SW 1271 (cell line): ENCODE measurements at regions not wholly inside any gene's neighbourhood (a gene's known extent, or its start where the extent isn't known, plus 50 kb on each side); places are given as distances from the start of the nearest gene placed in this dataset.
A peak's percentile ranks its signal among the peaks of the same experiment; 100 is the strongest.
"Not testable (repeated sequence)": the region's sequence is repeated elsewhere in the genome, so short reads cannot be mapped to it uniquely, and the experiment has no call there.

Experiments used
- DNase-seq, 2 experiments: peaks; one replicate each; lab custom pipeline; 2025; lab: John Stamatoyannopoulos, UW

GRCh38 chr15:31217566-31218270 lies 108.9 kb upstream of the KLF13 start:
- DNase-seq, result no peak

- no peak for DNase-seq
These were observed 107.4 kb upstream of the KLF13 start for GRCh38 chr15:31219221-31219620.

- DNase-seq, result no peak
These were observed 104.6 kb upstream of the KLF13 start for GRCh38 chr15:31221936-31222515.

GRCh38 chr15:31222773-31223341 lies 103.8 kb upstream of the KLF13 start:
- no peak for DNase-seq

DNA sequence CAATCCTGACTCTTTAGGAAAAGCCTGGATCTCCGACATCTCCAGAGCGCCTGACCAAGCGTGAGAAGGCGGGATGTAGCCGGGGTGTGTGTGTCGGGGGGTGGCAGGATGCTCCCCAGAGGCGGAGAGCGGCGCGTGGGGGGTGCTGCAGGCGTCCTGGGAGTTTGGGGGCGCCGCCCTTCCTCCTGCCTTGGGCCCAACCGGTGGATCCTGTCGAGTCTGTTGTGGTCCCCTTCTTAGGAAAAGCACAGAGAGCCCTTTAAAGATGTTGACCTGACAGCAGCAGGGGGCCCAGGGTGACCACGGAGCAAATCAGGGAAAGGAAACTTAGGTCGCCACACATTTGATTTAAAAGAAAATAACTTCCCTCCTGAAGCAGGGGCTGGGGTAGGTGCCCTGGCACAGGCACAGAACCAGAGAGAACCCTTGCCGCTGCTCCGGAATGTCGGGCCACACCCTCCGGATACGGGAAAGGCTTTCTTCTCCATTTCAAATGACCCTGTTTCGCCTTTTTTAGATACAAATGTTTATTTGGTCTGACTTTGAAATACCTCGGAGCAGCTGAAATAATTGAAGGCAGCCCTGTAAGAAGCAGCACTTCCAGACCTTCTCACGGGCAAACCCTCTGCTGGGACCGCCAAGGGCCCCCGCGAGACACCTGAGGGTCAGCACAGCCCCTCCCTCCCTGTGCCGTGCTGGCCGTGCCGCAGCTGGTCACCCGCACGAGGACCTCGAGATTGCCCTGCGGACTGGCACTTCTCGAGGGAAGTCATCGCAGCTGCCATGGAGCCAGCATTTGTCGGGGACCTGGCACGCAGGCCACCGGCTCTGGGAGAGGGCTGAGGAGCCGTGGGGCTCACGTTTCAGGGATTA lies 102.9 kb upstream of the KLF13 start:
- DNase-seq, result no peak

DNA sequence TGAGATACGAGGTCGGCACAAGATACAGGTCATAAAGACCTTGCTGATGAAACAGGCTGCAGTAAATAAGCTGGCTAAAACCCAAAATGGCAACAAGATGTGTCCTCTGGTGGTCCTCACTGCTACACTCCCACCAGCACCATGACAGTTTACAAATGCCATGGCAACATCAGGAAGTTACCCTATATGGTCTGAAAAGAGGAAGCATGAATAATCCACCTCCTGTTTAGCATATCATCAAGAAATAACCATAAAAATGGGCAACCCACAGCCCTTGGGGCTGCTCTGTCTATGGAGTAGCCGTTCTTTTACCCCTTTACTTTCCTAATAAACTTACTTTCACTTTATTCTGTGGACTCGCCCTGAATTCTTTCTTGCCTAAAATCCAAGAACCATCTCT lies 102.0 kb upstream of the KLF13 start:
- DNase-seq, result not testable (repeated sequence)

DNA sequence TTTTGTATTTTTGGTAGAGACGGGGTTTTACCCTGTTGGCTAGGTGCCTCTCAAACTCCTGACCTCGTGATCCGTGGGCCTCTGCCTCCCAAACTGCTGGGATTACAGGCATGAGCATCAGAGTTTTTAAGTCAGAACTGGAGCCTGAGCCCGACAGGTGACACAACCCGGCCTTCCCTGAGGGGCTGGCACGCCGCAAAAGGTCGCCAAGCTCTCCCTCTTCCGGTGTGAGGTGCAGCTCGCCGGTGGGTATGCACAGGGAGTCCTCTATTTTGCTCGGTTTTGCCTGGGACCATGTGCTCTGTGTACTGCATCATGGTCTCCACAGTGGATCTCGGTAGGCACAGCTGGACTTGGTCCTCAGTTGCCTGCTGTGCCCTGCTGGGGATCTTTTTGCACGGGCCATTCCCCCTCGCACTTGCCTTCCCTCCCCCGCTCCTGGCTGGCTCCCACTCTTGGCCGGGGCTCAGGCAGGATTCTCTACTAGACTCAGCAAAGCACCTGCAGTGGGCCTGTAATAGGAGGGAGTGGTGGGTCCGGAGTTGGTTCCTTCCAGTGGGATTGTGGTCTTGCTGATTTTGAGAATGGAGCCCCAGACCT lies 101.2 kb upstream of the KLF13 start:
- DNase-seq, result no peak

- DNase-seq, result no peak
These were observed 100.6 kb upstream of the KLF13 start for GRCh38 chr15:31226021-31226420.

DNA sequence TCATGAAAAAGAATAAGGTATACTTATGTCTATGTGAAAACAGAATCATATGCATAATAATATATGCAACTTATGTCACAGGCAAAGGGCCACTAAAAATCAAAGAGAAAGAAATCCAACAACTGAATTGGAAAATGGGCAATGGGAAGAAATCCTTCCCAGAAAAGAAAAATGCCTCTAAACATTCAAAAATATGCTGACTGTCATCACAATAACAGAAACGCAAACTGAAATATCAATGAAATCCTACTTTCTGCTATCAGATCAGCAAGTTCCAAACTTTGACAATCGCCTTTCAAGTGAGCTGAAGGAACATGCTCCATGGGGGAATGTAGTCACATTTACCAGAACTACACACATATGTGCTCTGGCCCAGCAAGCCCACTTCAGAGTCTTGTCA lies 99.4 kb upstream of the KLF13 start:
- DNase-seq, result no peak

DNA sequence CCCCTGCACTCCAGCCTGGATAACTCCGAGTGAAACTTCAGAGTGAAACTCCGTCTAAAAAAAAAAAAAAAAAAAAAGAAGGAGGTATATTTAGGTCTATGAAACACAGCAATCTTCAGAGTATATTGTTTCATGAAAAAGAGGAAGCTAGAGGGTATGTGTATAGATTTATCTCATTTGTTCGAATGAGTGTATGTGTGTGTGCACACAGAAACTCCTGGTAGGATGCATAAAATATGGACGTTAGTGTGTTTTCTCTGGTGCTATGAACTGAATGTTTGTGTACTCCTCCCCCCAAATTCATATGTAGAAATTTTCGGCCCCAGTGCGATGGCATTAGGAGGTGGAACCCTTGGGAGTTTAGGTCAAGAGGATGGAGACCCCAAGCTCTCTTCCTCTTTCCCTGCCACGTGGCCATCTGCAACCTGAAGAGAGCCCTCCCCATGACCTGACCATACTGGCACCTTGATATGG lies 98.6 kb upstream of the KLF13 start:
- DNase-seq, result no peak

GRCh38 chr15:31228980-31229826 lies 97.4 kb upstream of the KLF13 start:
- DNase-seq, result no peak

- DNase-seq, result no peak
These were observed 95.8 kb upstream of the KLF13 start for GRCh38 chr15:31230630-31231485.

GRCh38 chr15:31234815-31235214 lies 91.8 kb upstream of the KLF13 start:
- no peak for DNase-seq

- no peak for DNase-seq
These were observed 91.1 kb upstream of the KLF13 start for GRCh38 chr15:31235311-31236183.

- peak in 1 of 2 experiments; percentile 18 for DNase-seq
These were observed 90.2 kb upstream of the KLF13 start for GRCh38 chr15:31236184-31237042.

- no peak for DNase-seq
These were observed 89.7 kb upstream of the KLF13 start for GRCh38 chr15:31237043-31237324.

GRCh38 chr15:31238906-31239305 lies 87.7 kb upstream of the KLF13 start:
- no peak for DNase-seq

GRCh38 chr15:31239409-31239808 lies 87.2 kb upstream of the KLF13 start:
- no peak for DNase-seq
